ENCODE measurements at regions not wholly inside any gene's neighbourhood (a gene's known extent, or its start where the extent isn't known, plus 50 kb on each side); places are given as distances from the start of the nearest gene placed in this dataset.
"Not testable (repeated sequence)": the region's sequence is repeated elsewhere in the genome, so short reads cannot be mapped to it uniquely, and the experiment has no call there.

DNA sequence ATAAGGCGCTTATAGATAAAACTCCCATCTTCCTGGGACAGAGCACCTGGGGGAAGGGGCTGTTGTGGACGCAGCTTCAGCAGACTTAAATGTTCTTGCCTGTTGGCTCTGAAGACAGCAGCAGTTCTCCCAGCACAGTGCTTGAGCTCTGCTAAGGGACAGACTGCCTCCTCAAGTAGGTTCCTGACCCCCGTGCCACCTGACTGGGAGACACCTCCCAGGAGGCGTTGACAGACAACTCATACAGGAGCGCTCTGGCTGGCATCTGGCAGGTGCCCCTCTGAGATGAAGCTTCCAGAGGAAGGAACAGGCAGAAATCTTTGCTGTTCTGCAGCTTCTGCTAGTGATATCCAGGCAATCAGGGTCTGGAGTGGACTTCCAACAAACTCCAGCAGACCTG is 383.1 kb upstream of the EMCN start:
- DNase-seq = not testable (repeated sequence)

DNA sequence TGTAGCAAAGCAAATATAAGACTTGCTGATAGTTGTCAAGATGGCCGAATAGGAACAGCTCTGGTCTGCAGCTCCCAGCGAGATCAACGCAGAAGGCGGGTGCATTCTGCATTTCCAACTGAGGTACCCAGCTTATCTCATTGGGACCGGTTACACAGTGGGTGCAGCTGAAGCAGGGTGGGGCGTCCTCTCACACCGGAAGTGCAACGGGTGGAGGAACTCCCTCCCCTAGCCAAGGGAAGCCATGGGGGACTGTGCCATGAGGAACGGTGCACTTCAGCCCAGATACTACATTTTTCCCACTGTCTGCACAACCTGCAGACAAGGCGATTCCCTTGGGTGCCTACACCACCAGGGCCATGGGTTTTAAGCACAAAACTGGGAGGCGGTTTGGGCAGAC is 382.3 kb upstream of the EMCN start:
- no peak for DNase-seq

DNA sequence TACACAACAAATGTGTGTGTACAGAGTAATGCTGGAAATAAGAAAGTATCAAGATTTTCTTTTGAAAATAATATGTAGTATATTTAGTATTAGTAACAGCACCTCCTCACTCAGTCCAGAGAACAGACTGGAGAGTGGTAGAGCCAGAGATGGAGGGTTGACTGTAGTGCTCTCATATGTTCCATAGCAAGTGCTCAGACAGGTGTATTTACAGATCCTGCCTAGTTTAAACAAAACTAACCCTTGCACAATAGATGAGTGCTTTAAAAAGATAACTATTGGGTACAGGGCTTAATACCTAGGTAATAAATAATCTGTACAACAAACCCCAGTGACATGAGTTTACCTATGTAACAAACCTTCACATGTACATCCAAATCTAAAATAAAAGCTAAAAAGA is 381.0 kb upstream of the EMCN start:
- no peak for DNase-seq

DNA sequence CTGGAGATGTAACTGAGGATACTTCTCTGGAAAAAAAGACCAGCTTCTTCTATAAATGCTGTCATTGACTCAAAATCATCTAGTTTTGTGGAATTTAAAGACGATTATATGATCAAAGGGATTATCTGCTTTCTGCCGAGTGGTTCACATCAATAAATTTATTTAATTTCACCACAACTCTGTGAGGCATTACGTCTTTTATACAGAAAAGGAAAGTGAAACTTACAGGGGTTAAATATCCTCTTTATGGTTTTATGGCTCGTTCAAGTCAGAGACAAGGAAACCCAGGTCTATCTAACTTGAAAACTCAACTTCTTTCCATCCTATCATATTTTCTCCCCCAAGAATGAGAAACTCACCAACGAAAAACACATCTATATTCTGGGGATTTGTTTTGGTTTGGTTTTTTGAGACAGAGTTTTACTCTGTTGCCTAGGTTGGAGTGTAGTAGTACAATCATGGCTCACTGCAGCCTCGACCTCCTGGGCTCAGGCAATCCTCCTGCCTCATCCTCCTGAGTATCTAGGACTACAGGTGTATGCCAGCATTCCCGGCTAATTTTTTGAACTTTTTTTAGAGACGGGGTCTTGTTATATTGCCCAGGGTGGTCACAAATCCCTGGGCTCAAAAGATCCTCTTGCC is 377.9 kb upstream of the EMCN start:
- DNase-seq = no peak

DNA sequence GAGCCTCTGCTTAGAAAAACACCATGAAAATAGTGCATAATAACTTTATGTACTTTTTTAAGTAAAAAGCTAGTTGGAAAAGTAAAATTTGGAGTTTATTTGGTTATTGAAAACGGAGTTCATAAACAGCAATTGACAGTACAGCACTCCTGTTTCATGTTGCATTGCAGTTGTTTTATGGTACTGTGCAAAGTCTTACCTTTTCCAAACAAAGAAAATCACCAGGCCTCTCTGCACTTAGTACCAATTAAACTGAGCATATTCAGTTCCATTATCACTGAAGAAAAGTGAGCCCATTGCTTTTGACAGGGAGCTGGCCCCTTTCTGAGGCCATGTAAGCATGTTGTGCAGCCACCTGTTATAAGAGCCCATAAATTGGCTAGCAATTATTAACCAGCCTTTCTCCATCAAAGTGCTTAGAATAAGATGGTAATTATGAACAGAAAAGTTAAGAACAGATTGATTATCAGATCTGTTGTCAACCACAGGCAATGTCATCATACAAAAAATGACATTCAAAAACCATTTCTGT is 376.6 kb upstream of the EMCN start:
- DNase-seq = no peak

DNA sequence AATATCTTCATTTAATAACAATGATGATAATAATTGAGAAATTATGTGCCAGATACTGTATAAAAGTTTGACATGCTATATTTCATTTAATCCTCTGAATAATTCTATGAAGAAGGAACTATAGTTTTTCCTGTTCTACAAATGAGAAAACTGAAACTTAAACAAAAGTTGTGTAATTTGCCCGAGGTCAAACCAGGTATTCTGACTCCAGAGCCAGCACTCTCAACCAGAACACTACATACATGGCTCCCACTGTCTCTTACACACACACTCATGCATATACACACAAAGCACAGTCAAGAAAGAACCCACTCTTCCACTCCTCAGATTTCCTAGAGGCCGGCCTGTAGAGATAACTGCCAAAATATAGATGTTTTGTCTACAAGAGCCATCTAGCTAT is 374.0 kb upstream of the EMCN start:
- DNase-seq = no peak

DNA sequence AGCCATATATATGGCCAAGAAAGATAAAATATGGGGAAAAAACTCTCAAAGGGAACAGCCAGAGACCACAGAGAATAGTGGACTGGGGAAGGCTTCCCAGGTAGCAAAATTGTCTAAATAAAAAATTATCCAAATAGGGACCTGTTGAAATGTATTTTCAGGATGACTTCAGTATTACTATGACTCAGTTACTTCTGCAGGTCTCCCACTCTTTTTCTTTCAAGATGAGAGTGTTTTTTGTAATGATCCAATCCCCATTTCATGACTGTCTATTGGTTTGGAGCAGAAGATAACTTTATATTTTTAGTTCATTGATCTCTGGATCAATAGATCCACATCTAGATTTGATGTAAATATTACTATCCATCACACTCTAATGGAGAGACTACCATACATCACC is 372.1 kb upstream of the EMCN start:
- DNase-seq = no peak

DNA sequence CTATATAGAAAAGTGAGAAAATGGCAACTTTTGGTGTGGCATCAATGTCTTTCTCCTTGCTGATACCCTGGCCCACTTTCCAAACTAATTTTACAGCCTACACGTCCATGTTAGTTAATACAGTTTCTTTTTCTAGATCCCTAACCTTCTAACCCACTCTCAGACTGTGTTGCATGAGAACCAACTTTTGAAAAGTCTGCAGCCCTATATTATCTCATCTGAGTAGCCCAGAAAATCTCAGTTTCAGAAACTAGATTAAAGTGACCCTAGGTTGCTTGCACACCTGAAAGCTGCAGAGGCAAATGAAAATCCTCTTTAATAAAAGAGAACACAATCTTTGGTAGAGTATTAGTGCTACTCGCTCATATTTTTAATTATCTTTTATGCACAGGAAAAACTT is 371.6 kb upstream of the EMCN start:
- DNase-seq = no peak

DNA sequence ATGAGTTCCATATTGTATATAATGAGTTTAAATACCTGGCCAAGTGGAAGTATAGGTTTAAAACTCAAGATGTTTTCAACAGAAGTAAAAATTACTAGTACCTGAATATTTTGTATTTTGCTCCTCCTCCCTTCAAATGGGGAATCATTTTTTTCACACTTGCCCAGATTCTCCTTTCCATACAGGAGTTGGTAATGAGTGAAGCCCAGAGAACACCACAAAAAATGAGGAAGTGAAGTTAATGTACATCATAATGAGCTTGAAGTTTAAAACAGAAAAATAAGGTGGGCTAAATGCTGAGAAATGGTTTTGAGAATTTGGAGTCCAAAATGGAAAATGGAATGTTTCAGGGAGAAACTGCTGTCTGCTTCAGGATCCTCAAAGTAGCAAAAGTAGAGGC is 364.8 kb upstream of the EMCN start:
- DNase-seq = no peak

DNA sequence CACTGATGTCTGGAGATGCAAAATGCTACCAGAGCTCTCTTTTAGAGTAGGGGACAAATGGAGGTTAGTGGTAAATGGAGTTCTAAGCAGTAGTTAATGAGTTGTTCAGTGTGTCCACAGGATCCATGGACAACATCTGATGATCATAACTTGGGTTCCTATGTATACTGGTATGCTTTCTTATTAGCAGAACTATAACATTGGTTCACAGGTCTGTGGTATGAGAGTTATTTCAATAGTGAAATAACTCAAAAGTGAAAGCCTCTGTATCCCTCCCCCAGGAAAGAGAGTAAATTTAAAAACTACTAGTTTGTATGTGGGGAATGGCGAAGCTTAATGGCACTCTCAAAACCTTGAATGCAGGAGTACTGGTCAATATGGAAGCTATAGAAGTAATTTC is 363.5 kb upstream of the EMCN start:
- DNase-seq = no peak

DNA sequence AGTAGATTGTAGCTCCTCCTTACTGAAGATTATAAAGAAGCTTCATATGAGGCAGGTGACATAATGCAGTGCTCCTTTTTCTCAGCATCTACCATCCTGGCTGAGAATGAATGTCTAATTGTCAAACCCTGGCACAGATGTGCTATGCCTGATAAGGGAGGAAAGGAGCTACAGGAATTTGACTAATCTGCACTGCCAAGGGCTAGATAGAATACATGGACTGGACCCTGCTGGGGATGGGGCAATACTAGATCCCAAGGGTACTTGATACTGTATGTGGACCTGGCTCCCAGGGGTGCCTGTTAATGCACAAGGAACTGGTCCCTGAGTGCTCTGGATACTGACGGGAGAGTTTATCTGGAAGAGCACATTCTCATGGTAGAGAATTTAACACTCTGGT is 362.2 kb upstream of the EMCN start:
- DNase-seq = no peak

DNA sequence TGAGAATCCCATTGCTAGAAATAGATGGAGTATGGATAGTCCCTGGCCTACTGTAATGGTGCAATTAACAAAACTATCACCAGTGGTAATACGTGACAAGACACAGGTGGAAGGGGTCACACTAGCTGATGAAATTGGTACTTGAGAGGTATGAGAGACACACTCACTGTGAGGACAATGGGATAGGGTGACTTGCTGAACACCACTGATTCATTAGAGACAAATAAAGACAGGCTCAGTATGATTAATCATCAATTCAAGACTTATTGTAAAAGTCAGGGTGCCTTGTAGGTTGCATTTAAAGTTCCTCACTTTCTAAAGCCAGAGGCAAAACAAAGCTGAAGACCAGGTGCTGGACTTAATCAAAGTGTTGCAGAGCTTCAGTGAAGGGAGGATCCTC is 361.6 kb upstream of the EMCN start:
- no peak for DNase-seq

DNA sequence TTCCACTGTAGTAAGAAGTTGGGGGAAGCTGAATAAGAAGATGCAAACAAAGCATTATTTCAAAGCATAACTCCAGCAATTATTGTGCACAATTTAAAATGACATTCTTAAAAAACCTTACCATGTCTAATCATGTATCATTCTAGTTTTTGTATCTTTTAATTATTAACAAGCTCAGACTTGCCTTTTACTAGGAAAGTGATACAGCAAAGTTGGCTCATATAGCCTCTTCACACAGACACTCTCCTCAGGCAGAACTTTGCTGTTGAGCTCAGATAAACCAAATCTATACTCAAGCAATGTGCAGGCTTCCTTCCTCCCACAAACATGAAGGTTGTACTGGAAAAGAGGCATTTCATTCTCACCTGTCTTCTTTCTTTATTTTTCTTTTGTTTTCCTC is 358.7 kb upstream of the EMCN start:
- DNase-seq = no peak

DNA sequence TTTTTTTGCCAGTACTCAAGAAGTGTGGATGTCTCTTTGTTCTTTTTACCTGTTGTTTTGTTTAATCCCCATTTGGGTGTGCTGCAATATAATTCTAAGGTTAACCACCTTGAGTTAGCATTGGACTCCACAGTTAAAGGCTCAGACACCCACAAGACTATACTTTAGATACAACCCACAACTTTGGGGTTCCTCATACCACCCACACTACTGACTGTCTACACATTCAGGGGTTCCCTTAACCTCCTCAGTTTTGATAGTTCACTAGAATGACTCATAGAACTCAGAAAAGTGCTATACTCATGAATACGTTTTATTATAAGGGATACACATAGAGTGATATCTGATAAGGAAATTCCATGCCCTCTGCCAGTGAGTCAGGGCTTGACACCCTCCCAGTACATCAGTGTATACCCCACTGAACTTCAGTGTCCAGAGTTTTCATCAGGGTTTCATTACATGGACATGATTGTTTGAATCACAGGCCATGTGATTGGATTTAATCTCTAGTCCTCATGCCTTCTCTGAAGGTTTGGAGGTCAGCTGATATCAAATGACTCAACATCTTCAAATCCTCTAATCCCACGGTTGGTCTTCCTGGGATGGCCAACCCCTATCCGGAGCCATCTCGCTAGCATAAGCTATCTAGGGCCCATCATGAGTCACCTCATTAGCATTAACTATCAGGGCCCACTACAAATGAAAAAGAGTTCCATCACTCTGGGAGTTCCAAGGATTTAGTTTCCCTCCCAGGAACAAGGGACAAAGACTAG is 357.7 kb upstream of the EMCN start:
- no peak for DNase-seq

DNA sequence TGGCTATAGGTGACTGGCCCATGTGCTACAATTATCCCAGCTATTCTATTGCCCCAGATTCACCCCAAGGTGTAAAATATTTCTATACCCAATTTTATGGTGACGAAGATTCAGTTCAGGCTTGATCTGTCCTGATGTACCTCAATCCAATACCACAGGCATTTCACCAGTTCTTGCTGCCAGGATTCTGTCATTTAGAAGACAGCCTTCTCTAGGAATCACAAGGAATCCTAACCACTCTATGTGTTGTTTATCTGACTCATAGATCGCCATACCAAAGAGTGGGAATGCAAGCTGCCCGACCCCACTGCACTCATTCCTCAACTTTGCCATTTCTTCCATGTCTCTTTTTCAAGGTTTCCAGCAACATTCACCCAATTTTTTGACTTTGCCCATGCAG is 355.0 kb upstream of the EMCN start:
- DNase-seq = no peak

DNA sequence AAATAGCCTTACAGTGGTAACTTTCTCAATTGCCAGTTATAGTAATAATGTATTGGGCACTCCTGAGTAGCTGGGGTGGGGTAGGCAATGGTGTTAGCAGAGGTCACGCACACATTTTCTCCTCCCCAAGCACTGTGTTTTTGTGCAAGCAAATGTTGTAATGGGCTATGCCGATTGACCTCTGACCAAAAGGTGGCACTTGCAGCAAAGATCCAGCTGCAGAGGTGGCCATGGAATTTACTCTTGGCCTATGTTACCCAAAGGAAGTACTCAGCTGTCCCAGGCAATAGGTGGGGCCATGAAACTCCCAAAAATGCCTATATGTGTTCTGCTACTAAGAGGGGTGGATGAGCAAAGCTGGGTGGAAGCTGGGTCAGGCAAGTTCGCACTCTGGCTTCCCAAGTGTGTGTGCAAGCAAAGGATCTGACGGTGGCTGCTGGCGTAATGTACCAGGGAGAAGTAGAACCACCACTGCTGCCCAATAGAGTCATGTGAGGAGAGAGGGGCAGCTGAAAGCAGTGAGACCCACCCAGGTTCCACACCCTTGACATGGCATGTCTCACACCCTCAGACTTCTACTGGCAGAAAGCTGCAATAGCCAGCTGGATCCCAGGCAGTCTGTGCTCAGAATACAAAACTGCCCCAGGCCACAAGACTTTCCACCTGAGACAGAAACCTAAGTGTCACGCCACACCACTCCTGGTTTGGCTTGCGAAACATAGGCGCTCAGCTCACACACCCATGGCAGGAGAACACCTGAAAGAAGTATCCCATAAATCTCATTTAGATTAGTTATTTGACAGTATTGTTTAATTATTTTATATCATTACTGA is 353.3 kb upstream of the EMCN start:
- no peak for DNase-seq

DNA sequence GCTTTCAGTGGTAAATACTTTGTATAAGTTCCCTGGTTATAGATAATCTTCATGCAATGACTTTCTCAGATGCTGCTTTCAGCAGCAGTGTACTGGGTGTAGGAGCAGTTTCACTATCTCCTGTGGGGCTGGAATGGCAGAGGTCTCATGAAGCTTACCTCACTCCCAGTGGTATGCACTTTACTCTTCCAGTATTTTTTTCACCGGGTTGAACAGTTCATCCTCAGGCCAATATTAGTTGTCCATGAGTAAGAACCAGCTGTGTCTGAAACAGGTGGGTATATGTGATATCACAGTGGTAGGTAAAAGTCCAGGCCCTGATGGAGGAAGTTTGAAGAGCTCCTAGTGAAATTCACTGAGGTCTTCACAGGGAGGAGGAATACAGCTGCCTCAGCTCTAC is 351.5 kb upstream of the EMCN start:
- no peak for DNase-seq

DNA sequence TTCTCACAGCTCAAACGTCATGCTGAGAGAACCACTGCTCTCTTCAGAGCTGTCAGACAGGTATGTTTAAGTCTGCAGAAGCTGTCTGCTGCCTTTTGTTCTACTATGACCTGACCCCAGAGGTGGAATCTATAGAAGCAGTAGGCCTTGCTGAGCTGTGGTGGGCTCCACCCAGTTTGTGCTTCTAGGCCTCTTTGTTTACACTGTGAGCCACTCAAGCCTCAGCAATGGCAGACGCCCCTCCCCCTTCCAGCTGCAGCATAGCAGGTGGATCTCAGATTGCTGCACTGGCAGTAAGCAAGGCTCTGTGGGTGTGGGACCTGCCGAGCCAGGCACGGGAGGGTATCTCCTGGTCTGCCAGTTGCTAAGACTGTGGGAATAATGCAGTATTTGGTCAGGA is 350.5 kb upstream of the EMCN start:
- not testable (repeated sequence) for DNase-seq

DNA sequence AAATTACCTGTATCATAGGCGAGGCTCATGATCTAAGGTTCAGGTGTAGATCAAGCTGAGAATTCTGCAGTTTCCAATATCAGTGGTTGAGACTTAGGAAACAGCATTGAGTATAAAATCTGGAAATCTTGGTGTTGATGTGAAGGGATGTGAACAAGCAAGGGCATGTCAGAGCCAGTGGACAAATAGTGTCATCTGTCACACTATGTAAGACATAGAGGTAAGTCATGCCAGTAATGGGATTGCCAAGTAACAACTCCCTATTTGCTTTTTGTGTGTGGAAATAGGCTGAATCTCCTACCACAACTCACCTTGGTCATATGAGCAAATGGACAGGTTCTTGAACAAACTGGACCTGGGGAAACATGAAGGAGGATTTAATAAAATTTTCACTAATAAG is 334.5 kb upstream of the EMCN start:
- no peak for DNase-seq

DNA sequence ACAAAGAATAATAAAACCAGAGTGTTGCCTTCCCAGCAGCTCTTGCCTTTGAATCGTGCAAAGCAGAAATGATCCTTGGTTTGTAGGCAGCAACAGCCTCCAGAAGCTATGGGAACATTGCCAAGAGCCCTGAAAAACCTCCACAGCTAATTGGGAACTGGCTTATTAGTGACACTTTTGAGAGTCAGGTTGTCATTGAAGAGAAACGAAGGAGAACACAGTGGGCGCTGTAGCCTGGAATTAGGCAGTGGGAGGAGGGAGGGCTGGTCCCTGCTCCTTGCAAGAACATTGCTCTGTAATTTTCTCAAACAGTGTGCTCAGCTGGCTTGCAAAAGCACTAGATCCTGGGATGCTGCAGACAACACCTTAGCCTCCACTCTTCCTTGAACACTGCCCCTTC is 331.5 kb upstream of the EMCN start:
- DNase-seq = no peak

DNA sequence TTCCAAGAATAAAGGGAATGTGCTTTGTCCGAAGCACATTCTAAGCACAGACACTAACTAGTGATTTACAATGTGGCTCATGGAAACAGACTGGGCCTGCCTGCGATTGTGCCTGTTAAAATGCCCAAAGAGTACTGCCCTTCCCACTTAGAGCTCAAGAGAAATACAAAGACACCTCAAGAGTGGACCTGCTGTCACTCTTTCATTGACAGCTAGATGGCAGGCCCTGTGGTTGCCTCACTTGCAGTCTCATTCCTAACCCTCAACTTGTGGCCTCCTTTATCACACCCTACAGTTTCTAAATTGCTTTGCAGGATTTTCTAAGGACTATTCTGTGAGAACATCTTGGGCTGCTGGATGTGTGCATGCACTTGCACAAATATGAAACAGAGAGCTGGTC is 331.0 kb upstream of the EMCN start:
- no peak for DNase-seq

DNA sequence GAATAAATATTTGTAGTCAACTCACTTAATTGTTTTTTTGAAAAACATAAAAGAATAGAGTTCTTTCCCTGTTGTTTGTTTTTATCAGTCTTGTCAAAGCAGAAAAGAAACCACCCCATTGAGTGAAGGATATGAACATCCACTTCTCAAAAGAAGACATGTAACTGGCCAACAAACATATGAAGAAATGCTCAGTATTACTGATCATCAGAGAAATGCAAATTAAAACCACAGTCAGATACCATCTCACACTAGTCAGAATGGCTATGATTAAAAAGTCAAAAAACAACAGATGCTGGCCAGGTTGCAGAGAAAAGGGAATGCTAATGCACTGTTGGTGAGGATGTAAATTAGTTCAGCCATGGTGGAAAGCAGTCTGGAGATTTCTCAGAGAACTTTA is 326.1 kb upstream of the EMCN start:
- no peak for DNase-seq

DNA sequence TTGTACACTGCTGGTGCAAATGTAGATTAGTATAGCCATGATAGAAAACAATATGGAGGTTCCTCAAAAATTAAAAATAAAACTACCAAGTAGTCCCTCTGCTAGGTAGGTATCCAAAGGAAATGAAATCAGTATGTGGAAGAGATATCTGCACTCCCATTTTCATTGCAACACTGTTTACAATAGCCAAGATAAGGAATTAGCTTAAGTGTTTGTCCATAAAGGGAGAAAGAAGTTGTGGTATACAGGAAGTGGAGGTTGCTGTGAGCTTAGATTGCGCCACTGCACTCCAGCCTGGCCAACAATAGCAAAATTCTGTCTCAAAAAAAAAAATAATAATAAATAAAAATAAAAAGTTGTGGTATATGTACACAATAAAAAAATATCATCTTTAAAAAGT is 325.0 kb upstream of the EMCN start:
- DNase-seq = no peak

DNA sequence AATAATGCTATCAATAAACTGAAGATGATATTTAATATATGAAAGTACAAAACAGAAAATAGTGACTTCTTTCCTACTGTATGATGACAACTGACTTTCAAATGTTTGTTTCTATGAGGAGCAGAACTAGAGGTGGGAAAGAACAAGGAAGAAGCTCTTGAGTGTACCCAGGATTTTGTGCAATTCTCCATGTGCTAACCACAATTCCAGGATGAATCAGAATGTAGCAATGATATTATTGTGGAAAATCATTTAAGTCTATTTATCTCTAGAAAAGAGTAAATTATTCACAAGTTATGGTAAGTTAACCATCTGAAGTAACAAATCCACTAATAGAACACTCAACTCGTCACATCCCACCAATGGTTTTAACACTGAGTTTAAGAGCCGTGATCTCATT is 324.1 kb upstream of the EMCN start:
- no peak for DNase-seq

Data from femur (tissue), 1 donor.